GM12878 (cell line): ENCODE measurements at regions not wholly inside any gene's neighbourhood (a gene's known extent, or its start where the extent isn't known, plus 50 kb on each side); places are given as distances from the start of the nearest gene placed in this dataset.

Experiments used
- ASH2L ChIP-seq: fragments of 300-600, 200-600 bp; sonication (generic); IDR thresholded peaks from 2 replicates; pipeline ENCODE4 v1.6.1; 2017; ENCODE audit warnings: low read depth, mild to moderate bottlenecking, borderline replicate concordance
- CHD4 ChIP-seq: fragments of 200-600 bp; sonication (generic); IDR thresholded peaks from 2 replicates; pipeline ENCODE4 v1.6.1; 2016; ENCODE audit warnings: mild to moderate bottlenecking
- EED ChIP-seq: sonication (generic); IDR thresholded peaks from 2 replicates; pipeline ENCODE4 v1.6.1; 2016; ENCODE audit warnings: antibody characterized with exemption, low read depth
- EZH2 ChIP-seq: IDR thresholded peaks from 2 replicates; pipeline ENCODE4 v1.6.1; 2012; ENCODE audit warnings: low read depth, mild to moderate bottlenecking, control low read depth, inconsistent platforms, low read length, borderline replicate concordance; ENCODE audit not compliant: control insufficient read depth
- HCFC1 ChIP-seq: fragments of 150-350 bp; IDR thresholded peaks from 2 replicates; pipeline ENCODE4 v1.6.1; 2014; ENCODE audit warnings: low read length
- HDAC2 ChIP-seq: fragments of 200-600 bp; sonication (generic); IDR thresholded peaks from 2 replicates; pipeline ENCODE4 v1.6.1; 2017
- IRF4 ChIP-seq: IDR thresholded peaks from 2 replicates; pipeline ENCODE4 v1.6.1; 2011; ENCODE audit warnings: low read depth, low read length
- NFYA ChIP-seq: IDR thresholded peaks from 2 replicates; pipeline ENCODE4 v1.6.1; 2011; ENCODE audit warnings: low read depth, mild to moderate bottlenecking, low read length, improper control_type of control experiment, borderline replicate concordance
- SMAD1 ChIP-seq: fragments of 450-650 bp; IDR thresholded peaks from 2 replicates; pipeline ENCODE4 v1.6.1; 2018; ENCODE audit warnings: mild to moderate bottlenecking, low read depth; ENCODE audit not compliant: partially characterized antibody
- SREBF1 ChIP-seq: IDR thresholded peaks from 2 replicates; pipeline ENCODE4 v1.6.1; 2012; ENCODE audit warnings: mild to moderate bottlenecking, low read length
- TARDBP ChIP-seq: IDR thresholded peaks from 2 replicates; pipeline ENCODE4 v1.6.1; 2016; ENCODE audit warnings: borderline replicate concordance
- TBL1XR1 ChIP-seq: IDR thresholded peaks from 2 replicates; pipeline ENCODE4 v1.6.1; 2012; ENCODE audit warnings: low read depth, low read length, improper control_type of control experiment
- TF ChIP-seq, protein P1 (sequence below): IDR thresholded peaks from 2 replicates; pipeline ENCODE4 v1.6.1; 2012; ENCODE audit warnings: improper control_type of control experiment, low read depth, low read length; ENCODE audit not compliant: insufficient replicate concordance

DNA sequence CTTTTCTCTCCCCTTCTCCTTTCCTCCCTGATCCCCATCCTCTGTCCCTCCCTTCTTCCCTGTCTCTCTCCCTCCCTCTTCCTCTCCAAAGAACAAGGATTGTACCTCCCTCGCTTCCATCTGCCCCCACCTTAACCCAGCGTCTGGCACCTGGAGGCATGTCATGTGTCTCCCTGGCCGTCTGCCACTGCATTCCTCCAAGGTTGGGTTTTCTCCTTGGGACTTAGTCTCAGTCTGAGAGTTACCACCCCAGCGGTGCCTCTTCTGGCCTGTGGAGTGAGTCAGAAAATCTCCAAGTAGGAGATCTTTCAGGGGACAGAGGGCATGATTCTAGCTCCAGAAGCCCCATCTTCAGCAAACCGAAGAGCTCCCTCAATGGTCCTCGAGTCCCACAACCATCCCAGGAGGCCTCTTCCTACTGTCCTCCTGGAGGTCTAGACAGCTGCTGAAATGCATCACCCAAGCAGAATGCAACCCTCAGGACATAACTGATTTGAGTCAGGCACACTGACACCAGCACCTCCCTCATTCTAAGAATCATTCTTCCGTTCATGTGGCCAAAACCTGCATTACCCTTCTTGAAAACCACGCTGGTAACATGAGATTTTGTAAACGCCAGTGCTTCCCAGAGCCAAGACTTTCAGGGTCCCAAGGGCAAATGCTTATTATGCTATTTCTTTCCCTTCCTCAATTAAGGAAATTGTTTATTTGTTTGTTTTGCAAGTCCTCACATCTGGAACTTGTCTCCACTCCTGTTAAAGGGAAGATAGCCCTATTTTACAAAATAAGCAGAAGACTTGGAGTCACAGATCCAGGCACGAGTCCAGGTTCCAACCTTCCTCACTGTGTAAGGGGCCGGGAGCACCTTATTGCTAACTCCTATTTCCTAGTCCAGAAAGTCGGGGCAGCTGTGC lies 463.2 kb downstream of the BCL11B start (continued):
- TF ChIP-seq, protein P1, sequence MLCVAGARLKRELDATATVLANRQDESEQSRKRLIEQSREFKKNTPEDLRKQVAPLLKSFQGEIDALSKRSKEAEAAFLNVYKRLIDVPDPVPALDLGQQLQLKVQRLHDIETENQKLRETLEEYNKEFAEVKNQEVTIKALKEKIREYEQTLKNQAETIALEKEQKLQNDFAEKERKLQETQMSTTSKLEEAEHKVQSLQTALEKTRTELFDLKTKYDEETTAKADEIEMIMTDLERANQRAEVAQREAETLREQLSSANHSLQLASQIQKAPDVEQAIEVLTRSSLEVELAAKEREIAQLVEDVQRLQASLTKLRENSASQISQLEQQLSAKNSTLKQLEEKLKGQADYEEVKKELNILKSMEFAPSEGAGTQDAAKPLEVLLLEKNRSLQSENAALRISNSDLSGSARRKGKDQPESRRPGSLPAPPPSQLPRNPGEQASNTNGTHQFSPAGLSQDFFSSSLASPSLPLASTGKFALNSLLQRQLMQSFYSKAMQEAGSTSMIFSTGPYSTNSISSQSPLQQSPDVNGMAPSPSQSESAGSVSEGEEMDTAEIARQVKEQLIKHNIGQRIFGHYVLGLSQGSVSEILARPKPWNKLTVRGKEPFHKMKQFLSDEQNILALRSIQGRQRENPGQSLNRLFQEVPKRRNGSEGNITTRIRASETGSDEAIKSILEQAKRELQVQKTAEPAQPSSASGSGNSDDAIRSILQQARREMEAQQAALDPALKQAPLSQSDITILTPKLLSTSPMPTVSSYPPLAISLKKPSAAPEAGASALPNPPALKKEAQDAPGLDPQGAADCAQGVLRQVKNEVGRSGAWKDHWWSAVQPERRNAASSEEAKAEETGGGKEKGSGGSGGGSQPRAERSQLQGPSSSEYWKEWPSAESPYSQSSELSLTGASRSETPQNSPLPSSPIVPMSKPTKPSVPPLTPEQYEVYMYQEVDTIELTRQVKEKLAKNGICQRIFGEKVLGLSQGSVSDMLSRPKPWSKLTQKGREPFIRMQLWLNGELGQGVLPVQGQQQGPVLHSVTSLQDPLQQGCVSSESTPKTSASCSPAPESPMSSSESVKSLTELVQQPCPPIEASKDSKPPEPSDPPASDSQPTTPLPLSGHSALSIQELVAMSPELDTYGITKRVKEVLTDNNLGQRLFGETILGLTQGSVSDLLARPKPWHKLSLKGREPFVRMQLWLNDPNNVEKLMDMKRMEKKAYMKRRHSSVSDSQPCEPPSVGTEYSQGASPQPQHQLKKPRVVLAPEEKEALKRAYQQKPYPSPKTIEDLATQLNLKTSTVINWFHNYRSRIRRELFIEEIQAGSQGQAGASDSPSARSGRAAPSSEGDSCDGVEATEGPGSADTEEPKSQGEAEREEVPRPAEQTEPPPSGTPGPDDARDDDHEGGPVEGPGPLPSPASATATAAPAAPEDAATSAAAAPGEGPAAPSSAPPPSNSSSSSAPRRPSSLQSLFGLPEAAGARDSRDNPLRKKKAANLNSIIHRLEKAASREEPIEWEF = no peak
- TF ChIP-seq SREBF1 = no peak
- no peak for TF ChIP-seq ASH2L
- TF ChIP-seq HCFC1 = no peak
- no peak for TF ChIP-seq EZH2
- TF ChIP-seq TBL1XR1 = no peak
- no peak for TF ChIP-seq EED
- TF ChIP-seq IRF4 = no peak
- TF ChIP-seq TARDBP = no peak
- TF ChIP-seq SMAD1 = no peak
- no peak for TF ChIP-seq NFYA
- TF ChIP-seq HDAC2 = no peak
- no peak for TF ChIP-seq CHD4
- TF ChIP-seq, all 136 proteins: peak for 0
